ENCODE measurements at regions not wholly inside any gene's neighbourhood (a gene's known extent, or its start where the extent isn't known, plus 50 kb on each side); places are given as distances from the start of the nearest gene placed in this dataset.

DNA sequence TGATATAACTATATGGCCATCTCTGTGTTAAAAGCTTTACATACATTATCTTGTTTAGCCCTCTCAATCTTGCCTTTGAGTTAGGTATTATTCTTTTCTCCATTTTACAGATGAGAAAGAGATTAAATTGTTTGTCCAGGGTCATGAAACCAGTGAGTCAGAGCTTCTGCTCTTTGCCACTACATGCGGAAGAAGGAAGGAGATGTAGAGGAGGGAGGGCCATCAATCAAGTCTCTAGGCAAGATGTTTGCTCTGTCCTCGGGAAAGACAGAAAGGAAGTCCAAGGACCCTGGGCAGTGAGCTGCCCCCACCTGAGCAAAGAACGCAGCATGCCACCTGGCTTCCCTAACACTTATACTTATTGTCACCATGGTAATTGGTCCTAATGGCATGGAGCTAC lies 133.7 kb upstream of the IL1RAPL2 start:
- no peak overlapping the region for H3K27ac ChIP-seq
- no peaks in the 10 kb centered on the region for H3K9me3 ChIP-seq
- H3K27me3 ChIP-seq, result no peaks in the 10 kb centered on the region
- no peaks in the 10 kb centered on the region for H3K4me1 ChIP-seq
- TF ChIP-seq, protein P1, sequence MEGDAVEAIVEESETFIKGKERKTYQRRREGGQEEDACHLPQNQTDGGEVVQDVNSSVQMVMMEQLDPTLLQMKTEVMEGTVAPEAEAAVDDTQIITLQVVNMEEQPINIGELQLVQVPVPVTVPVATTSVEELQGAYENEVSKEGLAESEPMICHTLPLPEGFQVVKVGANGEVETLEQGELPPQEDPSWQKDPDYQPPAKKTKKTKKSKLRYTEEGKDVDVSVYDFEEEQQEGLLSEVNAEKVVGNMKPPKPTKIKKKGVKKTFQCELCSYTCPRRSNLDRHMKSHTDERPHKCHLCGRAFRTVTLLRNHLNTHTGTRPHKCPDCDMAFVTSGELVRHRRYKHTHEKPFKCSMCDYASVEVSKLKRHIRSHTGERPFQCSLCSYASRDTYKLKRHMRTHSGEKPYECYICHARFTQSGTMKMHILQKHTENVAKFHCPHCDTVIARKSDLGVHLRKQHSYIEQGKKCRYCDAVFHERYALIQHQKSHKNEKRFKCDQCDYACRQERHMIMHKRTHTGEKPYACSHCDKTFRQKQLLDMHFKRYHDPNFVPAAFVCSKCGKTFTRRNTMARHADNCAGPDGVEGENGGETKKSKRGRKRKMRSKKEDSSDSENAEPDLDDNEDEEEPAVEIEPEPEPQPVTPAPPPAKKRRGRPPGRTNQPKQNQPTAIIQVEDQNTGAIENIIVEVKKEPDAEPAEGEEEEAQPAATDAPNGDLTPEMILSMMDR (IDR thresholded peaks at IDR 0.05), result no peak
- H3K4me3 ChIP-seq, result no peak overlapping the region
- H3K36me3 ChIP-seq, result no peaks in the 10 kb centered on the region
- no peak for DNase-seq
- intact Hi-C loops (cut with DNase I; ENCODE audit: low total_unique reads), result no loop called here

DNA sequence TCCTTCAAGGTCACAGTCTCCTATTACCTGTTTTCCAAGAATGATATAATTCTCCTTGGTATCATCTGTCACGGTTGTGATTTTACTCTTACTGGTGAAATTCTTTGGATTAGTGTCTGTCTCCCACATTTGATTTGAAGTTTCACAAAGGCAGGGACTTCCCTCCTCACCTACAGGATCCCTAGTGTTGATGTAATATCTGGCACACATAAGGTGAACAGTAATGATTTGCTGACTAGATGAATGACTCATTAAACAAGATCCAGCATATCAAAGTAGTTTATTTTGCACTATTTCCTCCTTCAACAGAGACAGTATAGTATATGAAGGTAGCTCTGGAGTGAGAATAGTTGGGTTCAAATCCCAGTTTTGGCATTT lies 135.3 kb upstream of the IL1RAPL2 start:
- intact Hi-C loops (cut with DNase I; ENCODE audit: low total_unique reads), result no loop called here
- DNase-seq, result no peak
- no peaks in the 10 kb centered on the region for H3K27me3 ChIP-seq
- no peaks in the 10 kb centered on the region for H3K4me1 ChIP-seq
- no peak overlapping the region for H3K4me3 ChIP-seq
- no peak overlapping the region for H3K27ac ChIP-seq
- TF ChIP-seq, protein P1 (IDR thresholded peaks at IDR 0.05), result no peak
- H3K9me3 ChIP-seq, result no peaks in the 10 kb centered on the region
- no peaks in the 10 kb centered on the region for H3K36me3 ChIP-seq

DNA sequence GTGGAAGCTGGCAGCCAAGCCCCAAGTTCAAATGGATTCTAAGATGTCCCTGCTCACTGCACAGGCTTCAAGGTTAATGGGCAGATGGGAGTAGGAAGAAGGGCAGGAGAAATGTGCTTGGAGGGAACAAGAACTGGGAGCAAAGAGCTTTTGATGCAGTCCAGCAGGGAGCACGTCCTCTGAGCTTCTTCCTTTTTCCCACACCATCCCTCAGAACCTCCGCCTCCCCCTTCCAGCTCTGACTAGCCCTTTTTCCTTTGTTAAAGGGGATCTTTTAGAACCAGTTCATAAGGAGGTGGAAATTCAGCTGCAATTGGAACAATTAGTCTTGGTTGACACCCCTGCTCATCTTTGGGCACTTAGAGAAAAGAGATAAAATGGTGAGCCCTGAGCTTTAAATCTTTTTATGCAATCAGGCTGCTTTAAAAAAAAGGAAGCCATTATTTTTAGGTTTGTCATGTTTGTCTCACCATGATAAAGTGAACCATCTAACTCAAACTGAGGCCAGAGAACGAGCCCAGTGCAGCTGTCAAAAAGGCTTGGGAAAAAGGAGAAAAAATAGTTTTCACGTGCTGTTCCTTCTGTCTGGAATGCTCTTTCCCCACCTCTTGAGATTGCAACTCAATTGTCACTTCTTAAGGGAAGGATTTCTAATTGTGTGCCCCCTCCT lies 135.8 kb upstream of the IL1RAPL2 start:
- no peaks in the 10 kb centered on the region for H3K36me3 ChIP-seq
- H3K27me3 ChIP-seq, result no peaks in the 10 kb centered on the region
- DNase-seq, result no peak
- H3K9me3 ChIP-seq, result no peaks in the 10 kb centered on the region
- intact Hi-C loops (cut with DNase I; ENCODE audit: low total_unique reads), result no loop called here
- H3K27ac ChIP-seq, result no peak overlapping the region
- no peaks in the 10 kb centered on the region for H3K4me1 ChIP-seq
- TF ChIP-seq, protein P1 (IDR thresholded peaks at IDR 0.05), result no peak
- H3K4me3 ChIP-seq, result no peak overlapping the region

DNA sequence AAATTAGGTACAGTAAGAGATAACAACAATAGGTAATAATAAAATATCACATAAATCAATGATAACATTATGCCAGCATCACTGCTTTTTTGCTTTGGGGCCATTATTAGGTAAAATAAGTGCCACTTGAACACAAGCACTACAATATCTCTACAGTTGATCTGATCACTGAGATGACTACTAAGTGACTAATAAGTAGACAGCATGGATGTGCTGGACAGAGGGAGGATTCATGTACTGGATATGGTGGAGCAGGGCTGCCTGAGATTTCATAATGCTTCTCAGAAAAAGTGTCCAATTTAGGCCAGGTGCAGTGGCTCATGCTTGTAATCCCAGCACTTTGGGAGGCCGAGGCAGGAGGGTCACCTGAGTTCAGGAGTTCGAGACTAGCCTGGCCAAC lies 137.8 kb upstream of the IL1RAPL2 start:
- Histone ChIP-seq H3K27ac (no peak overlapping the region), H3K4me3 (no peak overlapping the region), H3K36me3 (no peaks in the 10 kb centered on the region), H3K4me1 (no peaks in the 10 kb centered on the region), H3K9me3 (no peaks in the 10 kb centered on the region), H3K27me3 (no peaks in the 10 kb centered on the region)
- TF ChIP-seq, protein P1 (IDR thresholded peaks at IDR 0.05), result no peak
- DNase-seq, result no peak
- intact Hi-C loops (cut with DNase I; ENCODE audit: low total_unique reads), result no loop called here

DNA sequence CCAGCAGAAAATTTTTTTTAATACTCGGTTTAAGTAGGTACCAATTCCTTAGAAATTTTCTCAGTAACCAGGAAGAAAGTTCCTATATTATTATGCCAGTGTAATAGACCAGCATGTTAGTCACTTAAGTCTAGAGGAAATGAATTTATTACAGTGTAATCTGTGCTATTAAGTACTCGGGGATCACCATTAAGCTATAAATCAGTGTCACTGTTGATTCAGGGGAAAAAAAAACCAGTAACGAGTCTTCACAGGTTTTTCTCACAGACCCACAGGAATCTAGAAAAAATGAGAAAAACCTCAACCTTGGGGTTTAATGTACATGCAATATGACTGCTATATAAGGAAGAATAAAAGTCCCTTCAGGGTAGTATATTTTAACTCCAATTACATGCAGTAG lies 138.3 kb upstream of the IL1RAPL2 start:
- Histone ChIP-seq H3K9me3 (no peaks in the 10 kb centered on the region), H3K36me3 (no peaks in the 10 kb centered on the region), H3K4me3 (no peak overlapping the region), H3K27ac (no peak overlapping the region), H3K4me1 (no peaks in the 10 kb centered on the region), H3K27me3 (no peaks in the 10 kb centered on the region)
- TF ChIP-seq, protein P1 (IDR thresholded peaks at IDR 0.05), result no peak
- no peak for DNase-seq
- intact Hi-C loops (cut with DNase I; ENCODE audit: low total_unique reads), result no loop called here

DNA sequence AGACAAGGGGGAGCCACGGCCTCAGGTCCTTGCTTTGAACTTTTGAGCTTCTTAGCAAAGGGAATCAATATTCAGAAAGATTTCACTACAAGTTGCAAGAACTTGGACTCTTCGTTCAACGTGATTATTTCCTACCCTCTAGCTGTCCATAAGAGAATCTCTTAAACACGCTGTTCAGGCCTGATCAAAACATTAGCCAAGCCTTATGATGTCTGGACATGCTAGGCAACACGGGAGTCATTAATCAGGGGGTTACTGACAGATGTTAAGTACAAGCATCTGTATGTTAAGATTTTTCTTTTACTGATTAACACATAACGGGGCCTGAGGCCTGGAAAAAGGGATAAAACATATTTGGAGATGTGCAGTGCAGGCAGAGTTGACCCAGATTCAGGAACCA lies 138.9 kb upstream of the IL1RAPL2 start:
- Histone ChIP-seq H3K9me3 (no peaks in the 10 kb centered on the region), H3K36me3 (no peaks in the 10 kb centered on the region), H3K4me1 (no peaks in the 10 kb centered on the region), H3K27ac (no peak overlapping the region), H3K27me3 (no peaks in the 10 kb centered on the region), H3K4me3 (no peak overlapping the region)
- TF ChIP-seq, protein P1 (IDR thresholded peaks at IDR 0.05), result no peak
- intact Hi-C loops (cut with DNase I; ENCODE audit: low total_unique reads), result no loop called here
- no peak for DNase-seq

Data from tibial artery (tissue), 4 donors.